HG02884 (cell line): ENCODE measurements at regions not wholly inside any gene's neighbourhood (a gene's known extent, or its start where the extent isn't known, plus 50 kb on each side); places are given as distances from the start of the nearest gene placed in this dataset.

Source experiments
- ATAC-seq: cut with Tn5 transposase; IDR thresholded peaks from one replicate; pipeline ENCODE4 v1.9.1; 2021; ENCODE audit warnings: mild to moderate bottlenecking, moderate library complexity; ENCODE audit not compliant: unreplicated experiment

GRCh38 chr3:34219556-34219955, 421.1 kb downstream of the PDCD6IP start:
- no peak for ATAC-seq

GRCh38 chr3:34225821-34226366, 427.5 kb downstream of the PDCD6IP start:
- no peak for ATAC-seq

- ATAC-seq, result no peak
Measured at GRCh38 chr3:34229876-34230275, 431.4 kb downstream of the PDCD6IP start.

DNA sequence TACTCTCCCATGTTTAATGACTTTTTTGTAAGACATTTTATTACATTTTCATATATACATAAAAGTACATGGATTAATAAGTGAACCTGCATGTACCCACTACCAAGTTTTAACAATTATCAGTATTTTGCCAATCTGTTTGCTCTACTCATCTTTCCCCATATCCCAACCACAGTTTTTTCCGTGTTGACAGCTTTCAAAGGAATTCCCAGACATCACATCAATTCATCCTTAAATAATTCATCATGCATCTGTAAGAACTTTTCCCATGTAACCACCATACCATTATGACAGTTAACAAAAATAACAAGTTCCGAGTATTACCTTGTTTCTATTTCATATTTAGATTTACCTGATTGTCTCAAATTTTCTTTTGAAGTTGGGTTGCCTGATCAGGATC, 436.7 kb downstream of the PDCD6IP start:
- no peak for ATAC-seq

DNA sequence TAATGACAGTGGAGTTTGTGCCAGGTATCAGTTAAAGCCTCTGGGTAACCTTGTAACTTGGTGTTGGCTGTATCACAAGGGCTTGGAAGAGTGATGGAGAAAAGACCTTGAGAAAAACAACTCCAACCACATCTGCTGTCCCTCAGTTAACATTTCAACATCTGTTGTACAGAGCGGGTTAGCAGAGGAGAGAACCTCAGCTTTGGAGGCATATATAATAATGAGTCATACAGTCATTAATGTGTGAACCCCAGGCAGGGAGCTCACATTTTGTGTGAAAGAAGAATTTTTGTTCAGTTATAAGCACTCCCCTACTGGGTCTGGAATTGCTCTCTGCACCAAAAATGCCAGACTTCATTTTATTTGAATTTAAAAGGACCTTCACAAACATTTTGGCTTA, 439.5 kb downstream of the PDCD6IP start:
- no peak for ATAC-seq

DNA sequence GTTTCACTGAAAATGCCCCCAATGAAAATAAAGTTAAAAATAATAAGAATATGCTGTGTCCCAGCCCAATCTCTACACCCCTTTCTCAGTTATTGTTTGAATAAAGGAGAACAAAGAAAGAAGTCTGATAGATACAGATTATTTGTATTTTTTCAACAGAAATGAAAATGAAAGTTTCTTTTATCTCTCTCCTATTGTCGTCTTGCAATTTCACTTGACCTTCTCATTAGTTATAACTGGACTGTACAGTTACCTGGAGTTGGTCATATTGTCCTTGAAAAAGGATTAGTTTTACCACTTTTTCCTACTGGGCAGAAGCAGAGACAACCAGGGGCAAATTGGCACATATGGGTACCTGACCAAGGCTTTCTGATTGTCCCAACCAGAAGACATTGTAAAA, 440.0 kb downstream of the PDCD6IP start:
- ATAC-seq, result no peak

GRCh38 chr3:34239287-34239686, 440.9 kb downstream of the PDCD6IP start:
- ATAC-seq, result no peak

GRCh38 chr3:34239875-34240274, 441.4 kb downstream of the PDCD6IP start:
- ATAC-seq, result no peak

DNA sequence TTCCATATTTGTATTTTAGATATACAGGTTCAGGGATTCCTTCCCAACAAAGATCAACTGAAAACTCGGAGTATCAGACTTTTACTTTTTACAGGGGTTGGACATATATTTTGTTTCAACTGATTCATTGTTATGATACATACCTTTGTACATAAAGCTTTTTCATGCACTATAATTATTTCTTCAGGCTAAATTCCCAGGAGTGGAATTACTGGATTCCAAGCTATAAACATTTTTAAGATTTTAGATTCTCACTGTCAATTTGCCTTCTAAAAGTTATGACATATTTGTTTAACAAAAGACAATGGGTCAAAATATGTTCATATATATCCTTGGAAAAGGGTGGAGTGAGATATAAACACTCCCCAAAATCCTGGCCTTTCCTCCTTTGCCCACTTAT, 449.0 kb downstream of the PDCD6IP start:
- ATAC-seq, result no peak

DNA sequence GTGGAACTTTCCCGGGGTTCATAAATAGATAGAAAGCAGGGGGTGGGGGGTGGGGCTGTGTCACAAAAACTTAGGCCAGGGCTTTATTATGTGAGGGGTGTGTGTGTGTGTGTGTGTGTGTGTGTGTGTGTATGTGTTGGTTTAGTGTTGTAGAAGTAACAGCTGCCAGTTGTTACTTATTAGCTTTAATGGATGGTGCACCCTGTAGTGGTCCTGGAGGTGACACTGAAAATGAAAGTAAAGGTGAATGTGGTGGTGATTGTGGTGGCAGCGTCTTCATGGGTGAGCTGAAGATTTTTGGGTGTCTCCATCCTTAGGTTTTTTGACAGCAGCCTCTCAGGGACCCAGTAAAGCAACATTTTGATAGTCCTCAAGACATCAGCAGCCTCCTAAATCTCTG, 449.9 kb downstream of the PDCD6IP start:
- ATAC-seq, result peak; percentile 75

- no peak for ATAC-seq
Measured at GRCh38 chr3:34254285-34254684, 455.9 kb downstream of the PDCD6IP start.

- no peak for ATAC-seq
Measured at GRCh38 chr3:34256021-34256420, 457.6 kb downstream of the PDCD6IP start.

DNA sequence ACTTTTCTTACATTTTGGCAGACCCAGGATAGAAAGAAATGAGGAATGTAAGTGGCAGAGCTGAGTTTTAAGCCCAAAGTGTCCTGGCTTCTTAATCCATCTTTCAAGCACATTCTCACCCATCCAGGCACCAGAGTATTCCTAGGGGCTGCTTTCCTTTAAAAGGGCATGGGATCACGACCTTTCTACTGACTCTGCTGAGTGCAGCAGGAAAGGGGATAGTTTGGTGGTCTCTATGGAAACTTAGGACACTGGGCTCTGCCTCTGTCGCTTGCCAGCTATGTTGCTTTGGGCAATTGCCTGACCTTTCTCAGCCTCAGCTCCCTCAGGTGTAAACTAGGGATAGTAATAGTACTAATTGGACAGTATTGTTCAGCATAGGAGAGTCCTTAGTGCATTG, 458.4 kb downstream of the PDCD6IP start:
- ATAC-seq, result no peak

- no peak for ATAC-seq
Measured at GRCh38 chr3:34258271-34258998, 460.0 kb downstream of the PDCD6IP start.

DNA sequence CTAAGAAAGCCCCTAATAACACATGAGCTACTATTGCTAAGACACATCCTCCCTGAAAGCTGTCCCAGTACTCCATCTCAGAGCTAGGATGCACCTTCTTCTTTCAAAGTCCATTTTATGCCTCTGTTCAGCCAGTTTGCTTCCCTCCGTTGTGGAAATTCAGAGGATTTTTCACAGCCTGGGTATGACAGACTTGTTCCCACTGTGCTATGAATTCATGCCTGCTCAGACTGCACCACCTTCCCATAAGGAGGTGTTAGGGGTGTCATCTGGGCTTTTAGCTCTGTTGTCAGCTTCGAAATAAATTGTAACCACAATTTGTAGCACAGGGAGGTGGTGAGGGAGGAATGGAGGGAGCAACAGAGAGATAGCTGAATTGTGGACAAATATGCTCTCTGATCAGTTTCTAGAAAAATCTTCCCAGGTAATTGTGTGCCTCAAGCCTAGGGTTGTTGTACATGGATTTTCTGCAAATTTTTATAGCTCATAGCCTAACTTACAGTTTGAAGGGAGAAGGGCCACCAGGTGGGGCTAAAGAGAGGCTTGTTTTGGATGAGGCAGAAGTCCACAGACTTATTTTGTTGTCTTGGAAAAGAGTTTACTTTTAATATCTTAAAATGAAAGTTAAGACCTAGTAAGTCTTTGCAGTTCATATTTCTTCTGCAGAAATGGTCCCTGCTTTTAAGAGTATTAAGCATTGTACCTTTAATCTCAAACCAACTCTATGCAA, 462.0 kb downstream of the PDCD6IP start:
- no peak for ATAC-seq

- ATAC-seq, result no peak
Measured at GRCh38 chr3:34261001-34261385, 462.6 kb downstream of the PDCD6IP start.

DNA sequence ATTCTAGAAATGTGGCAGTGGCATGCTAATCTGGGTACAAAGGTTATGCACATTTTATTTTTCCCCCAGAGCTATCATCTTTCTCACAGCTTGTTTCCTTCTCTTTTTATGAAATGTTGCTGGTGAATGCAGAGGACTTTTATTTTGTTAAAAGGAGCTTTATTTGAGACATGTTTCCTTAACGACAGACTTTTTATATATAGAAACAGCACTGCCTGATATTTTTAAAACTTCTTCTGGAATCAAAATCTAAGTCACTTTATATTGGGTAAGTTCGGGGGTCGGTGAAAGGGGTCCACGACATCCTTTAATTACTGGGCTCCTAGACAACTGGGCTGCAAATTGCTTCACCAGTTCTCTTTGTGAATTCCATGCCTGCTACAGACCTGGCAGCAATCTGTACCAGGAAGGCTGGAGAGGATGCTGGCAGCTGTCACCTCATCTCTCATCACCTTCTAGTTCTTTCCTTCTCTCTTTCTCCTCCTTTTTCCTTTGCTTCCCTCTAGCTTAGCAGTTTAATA, 464.7 kb downstream of the PDCD6IP start:
- no peak for ATAC-seq

DNA sequence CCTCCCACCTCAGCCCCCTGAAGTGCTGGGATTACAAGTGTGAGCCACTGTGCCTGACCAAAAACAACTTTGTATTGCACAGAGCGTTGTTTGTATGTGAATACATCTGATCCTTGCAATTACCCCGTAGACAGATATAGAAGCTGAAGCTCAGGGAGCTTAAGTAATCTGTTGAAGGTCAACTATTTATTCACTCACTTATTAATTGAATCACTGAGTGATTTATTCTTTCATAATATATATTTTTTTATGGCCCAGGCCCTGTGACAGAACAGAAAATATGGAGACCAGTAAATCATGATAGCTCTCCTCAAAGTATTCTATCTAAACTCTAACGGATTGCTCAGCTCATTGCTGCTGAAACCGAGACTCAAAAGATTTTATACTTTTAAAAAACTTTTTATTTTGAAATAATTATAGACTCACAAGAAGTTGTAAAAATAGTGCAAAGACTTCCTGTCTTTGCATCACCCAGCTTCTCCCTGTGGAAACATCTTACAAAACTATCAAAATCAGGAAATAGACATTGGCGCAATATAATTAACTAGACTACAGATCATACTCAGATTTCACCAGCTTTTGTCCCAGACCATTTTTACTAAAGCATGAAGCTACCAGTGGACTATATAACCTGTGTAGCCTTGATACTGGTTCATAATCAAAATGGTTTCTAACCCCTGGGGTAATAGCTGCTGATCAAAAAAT, 466.1 kb downstream of the PDCD6IP start:
- no peak for ATAC-seq

DNA sequence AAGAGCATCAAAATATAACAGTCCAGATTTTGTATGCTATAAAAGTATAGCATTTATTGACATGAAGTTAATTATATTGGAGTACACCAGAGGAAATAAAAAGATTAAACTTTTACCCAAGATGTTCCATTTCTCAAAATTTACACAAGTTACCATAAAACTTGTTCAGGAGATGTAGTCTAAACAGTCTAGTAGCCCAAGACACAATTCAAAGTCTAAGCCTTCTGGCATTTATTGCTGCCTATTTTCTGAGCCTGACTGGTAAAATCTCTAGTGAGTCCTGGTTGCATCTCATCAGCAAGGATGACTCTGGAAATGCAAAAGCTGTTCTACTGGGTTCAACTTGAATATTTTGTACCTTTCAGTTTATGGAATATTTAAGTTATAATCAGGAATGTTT, 468.7 kb downstream of the PDCD6IP start:
- no peak for ATAC-seq

DNA sequence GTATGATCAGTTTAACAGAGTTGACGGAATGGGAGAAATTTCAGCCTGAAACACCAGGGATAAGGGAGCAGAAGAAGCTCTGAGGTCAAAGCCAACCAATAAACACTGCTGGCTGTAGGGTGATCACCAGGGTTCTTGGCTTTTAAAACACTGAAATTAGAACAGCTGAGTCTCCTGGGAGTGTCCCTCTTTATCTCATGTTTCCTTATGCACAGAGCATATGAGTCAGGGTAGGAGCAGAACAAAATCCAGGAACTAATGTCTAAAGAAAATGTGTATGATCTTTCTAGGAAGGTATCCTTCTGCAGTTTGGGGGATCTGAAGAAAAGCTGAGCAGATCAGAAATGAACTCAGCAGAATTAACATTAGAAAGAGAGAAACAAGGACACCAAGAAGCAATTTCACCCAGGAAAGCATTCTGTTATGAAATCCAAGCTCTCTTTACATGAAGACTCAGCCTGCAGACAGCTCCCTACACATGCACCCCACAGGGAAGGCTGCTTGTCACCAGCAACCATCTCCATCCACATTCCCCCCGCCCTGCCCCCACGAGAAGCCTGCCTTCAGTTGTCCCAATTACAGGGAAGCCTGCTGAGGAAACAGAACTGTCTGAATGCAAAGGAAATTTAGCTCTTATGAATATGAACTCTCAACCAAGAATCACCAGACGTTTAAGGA, 469.7 kb downstream of the PDCD6IP start:
- no peak for ATAC-seq

- ATAC-seq, result no peak
Measured at GRCh38 chr3:34275811-34276210, 477.4 kb downstream of the PDCD6IP start.
